ENCODE measurements at regions not wholly inside any gene's neighbourhood (a gene's known extent, or its start where the extent isn't known, plus 50 kb on each side); places are given as distances from the start of the nearest gene placed in this dataset.

DNA sequence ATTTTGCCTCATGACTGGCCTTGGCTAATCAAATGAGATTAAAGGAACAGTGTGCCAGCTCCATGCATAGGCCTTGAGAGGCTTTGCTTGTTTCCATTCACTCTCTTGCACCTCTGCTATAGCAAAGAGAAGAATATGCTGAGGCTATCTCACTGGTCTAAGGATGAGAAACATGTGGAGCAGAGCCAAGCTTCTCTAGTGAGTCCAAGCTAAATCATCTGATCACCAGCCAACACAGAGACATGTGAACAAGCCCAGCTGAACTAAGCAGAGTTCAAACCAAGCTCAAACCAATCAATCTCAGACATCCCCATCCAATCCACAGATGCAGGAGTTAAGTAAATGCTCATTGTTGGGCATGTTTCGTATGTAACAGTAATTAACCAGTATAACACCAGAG lies 69.4 kb upstream of the API5 start:
- TF ChIP-seq, protein P1, sequence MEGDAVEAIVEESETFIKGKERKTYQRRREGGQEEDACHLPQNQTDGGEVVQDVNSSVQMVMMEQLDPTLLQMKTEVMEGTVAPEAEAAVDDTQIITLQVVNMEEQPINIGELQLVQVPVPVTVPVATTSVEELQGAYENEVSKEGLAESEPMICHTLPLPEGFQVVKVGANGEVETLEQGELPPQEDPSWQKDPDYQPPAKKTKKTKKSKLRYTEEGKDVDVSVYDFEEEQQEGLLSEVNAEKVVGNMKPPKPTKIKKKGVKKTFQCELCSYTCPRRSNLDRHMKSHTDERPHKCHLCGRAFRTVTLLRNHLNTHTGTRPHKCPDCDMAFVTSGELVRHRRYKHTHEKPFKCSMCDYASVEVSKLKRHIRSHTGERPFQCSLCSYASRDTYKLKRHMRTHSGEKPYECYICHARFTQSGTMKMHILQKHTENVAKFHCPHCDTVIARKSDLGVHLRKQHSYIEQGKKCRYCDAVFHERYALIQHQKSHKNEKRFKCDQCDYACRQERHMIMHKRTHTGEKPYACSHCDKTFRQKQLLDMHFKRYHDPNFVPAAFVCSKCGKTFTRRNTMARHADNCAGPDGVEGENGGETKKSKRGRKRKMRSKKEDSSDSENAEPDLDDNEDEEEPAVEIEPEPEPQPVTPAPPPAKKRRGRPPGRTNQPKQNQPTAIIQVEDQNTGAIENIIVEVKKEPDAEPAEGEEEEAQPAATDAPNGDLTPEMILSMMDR (IDR thresholded peaks at IDR 0.05; ENCODE audit: low read length), result no peak
- no peak for TF ChIP-seq EZH2phosphoT487 (IDR thresholded peaks at IDR 0.05; ENCODE audit: low read length)

Measured in MM.1S (cell line).